HEK293T (cell line): ENCODE measurements at regions not wholly inside any gene's neighbourhood (a gene's known extent, or its start where the extent isn't known, plus 50 kb on each side); places are given as distances from the start of the nearest gene placed in this dataset.

Experiments used
- CTCF ChIA-PET: fragments of 350-600 bp; formaldehyde crosslinking; extraction: SDS; loops from one replicate; lab custom pipeline; 2021; ENCODE audit warnings: antibody characterized with exemption, inconsistent platforms; lab: Yijun Ruan, JAX
- POLR2A ChIA-PET: fragments of 350-600 bp; formaldehyde crosslinking; extraction: SDS; loops from one replicate; lab custom pipeline; 2020; ENCODE audit warnings: antibody characterized with exemption, inconsistent platforms; lab: Yijun Ruan, JAX
- DNase-seq: peaks from one replicate; pipeline ENCODE4 v3.0.0; 2012; ENCODE audit warnings: mixed read lengths; ENCODE audit errors: extremely low spot score
- ARNT ChIP-seq: fragments of 450-650 bp; IDR thresholded peaks from 2 replicates; pipeline ENCODE4 v1.6.1; 2017; ENCODE audit warnings: mild to moderate bottlenecking
- BHLHE40 ChIP-seq: fragments of 450-650 bp; IDR thresholded peaks from 2 replicates; pipeline ENCODE4 v1.6.1; 2016; ENCODE audit warnings: mild to moderate bottlenecking, moderate library complexity, borderline replicate concordance
- CTBP1 ChIP-seq: fragments of 450-650 bp; IDR thresholded peaks from 2 replicates; pipeline ENCODE4 v1.6.1; 2016; ENCODE audit warnings: borderline replicate concordance
- ELF4 ChIP-seq: fragments of 450-650 bp; IDR thresholded peaks from 2 replicates; pipeline ENCODE4 v1.6.1; 2017; ENCODE audit warnings: antibody characterized with exemption
- FOXA1 ChIP-seq: fragments of 450-650 bp; IDR thresholded peaks from 2 replicates; pipeline ENCODE4 v1.6.1; 2016; ENCODE audit warnings: mild to moderate bottlenecking
- FOXK2 ChIP-seq: fragments of 450-650 bp; IDR thresholded peaks from 2 replicates; pipeline ENCODE4 v1.6.1; 2016; ENCODE audit warnings: mild to moderate bottlenecking
- FOXM1 ChIP-seq: fragments of 450-650 bp; IDR thresholded peaks from 2 replicates; pipeline ENCODE4 v1.6.1; 2017; ENCODE audit warnings: mild to moderate bottlenecking, borderline replicate concordance
- HDGF ChIP-seq: fragments of 450-650 bp; IDR thresholded peaks from 2 replicates; pipeline ENCODE4 v1.6.1; 2017; ENCODE audit warnings: antibody characterized with exemption, borderline replicate concordance
- L3MBTL2 ChIP-seq: fragments of 450-650 bp; conservative IDR thresholded peaks from 2 replicates; pipeline ENCODE4 v1.6.1; 2016; ENCODE audit warnings: mild to moderate bottlenecking
- LEF1 ChIP-seq: fragments of 450-650 bp; IDR thresholded peaks from 2 replicates; pipeline ENCODE4 v1.6.1; 2017; ENCODE audit warnings: mild to moderate bottlenecking, borderline replicate concordance
- NFRKB ChIP-seq: fragments of 450-650 bp; IDR thresholded peaks from 2 replicates; pipeline ENCODE4 v1.6.1; 2016; ENCODE audit warnings: mild to moderate bottlenecking, moderate library complexity
- PKNOX1 ChIP-seq: fragments of 450-650 bp; IDR thresholded peaks from 2 replicates; pipeline ENCODE4 v1.6.1; 2016
- SP1 ChIP-seq: fragments of 450-650 bp; IDR thresholded peaks from 2 replicates; pipeline ENCODE4 v1.6.1; 2017
- SUZ12 ChIP-seq: fragments of 450-650 bp; IDR thresholded peaks from 2 replicates; pipeline ENCODE4 v1.6.1; 2016; ENCODE audit warnings: mild to moderate bottlenecking
- TARDBP ChIP-seq: fragments of 450-650 bp; IDR thresholded peaks from 2 replicates; pipeline ENCODE4 v1.6.1; 2016
- ZNF384 ChIP-seq: fragments of 450-650 bp; IDR thresholded peaks from 2 replicates; pipeline ENCODE4 v1.6.1; 2016

- no peak for DNase-seq
- ChIA-PET CTCF (no interaction called here), POLR2A (no interaction called here)
- TF ChIP-seq L3MBTL2: no peak
- TF ChIP-seq BHLHE40: no peak
- TF ChIP-seq NFRKB: no peak
- TF ChIP-seq LEF1: no peak
- TF ChIP-seq SP1: no peak
- TF ChIP-seq ARNT: no peak
- TF ChIP-seq CTBP1: no peak
- no peak for TF ChIP-seq ZNF384
- TF ChIP-seq ELF4: no peak
- no peak for TF ChIP-seq PKNOX1
- TF ChIP-seq FOXK2: no peak
- no peak for TF ChIP-seq TARDBP
- TF ChIP-seq FOXA1: no peak
Measured at GRCh38 chr2:204337638-204338037, 207.6 kb upstream of the PARD3B start.

GRCh38 chr2:204339212-204339715 lies 206.0 kb upstream of the PARD3B start:
- TF ChIP-seq PKNOX1 (no peak), ZNF384 (no peak), TARDBP (no peak), L3MBTL2 (no peak), SP1 (no peak)
- ChIA-PET POLR2A (no interaction called here), CTCF (no interaction called here)

GRCh38 chr2:204340511-204340910 lies 204.8 kb upstream of the PARD3B start:
- DNase-seq: no peak
- CTCF ChIA-PET: interaction anchor here (0.9 kb wide), 1 partner anchor 11 kb away, joined by 3 read pairs; no protein-coding TSS in a partner anchor
- POLR2A ChIA-PET: no interaction called here
- TF ChIP-seq TARDBP (no peak), ELF4 (no peak), FOXM1 (no peak), PKNOX1 (no peak), SUZ12 (no peak), L3MBTL2 (no peak), CTBP1 (no peak), BHLHE40 (no peak), FOXA1 (no peak), LEF1 (no peak), FOXK2 (no peak), HDGF (no peak)

More at GRCh38 chr2:204339212-204339715, 206.0 kb upstream of the PARD3B start:
- no peak for DNase-seq

- ChIA-PET POLR2A (no interaction called here), CTCF (no interaction called here)
- DNase-seq: no peak
- TF ChIP-seq FOXK2: no peak
- no peak for TF ChIP-seq FOXM1
- no peak for TF ChIP-seq TARDBP
- no peak for TF ChIP-seq ZNF384
- no peak for TF ChIP-seq SP1
- no peak for TF ChIP-seq PKNOX1
- TF ChIP-seq HDGF: no peak
- no peak for TF ChIP-seq FOXA1
- no peak for TF ChIP-seq BHLHE40
- no peak for TF ChIP-seq NFRKB
Measured at GRCh38 chr2:204341887-204342276, 203.4 kb upstream of the PARD3B start.

GRCh38 chr2:204343685-204344084 lies 201.6 kb upstream of the PARD3B start:
- TF ChIP-seq ARNT (no peak), L3MBTL2 (no peak), LEF1 (no peak), PKNOX1 (no peak), HDGF (no peak), NFRKB (no peak), FOXK2 (no peak), SP1 (no peak), BHLHE40 (no peak), SUZ12 (no peak), FOXM1 (no peak), CTBP1 (no peak), ELF4 (no peak), TARDBP (no peak), FOXA1 (no peak), ZNF384 (no peak)
- DNase-seq: no peak
- CTCF ChIA-PET: no interaction called here
- POLR2A ChIA-PET: no interaction called here

- no peak for DNase-seq
- CTCF ChIA-PET: no interaction called here
- TF ChIP-seq FOXM1 (no peak), L3MBTL2 (no peak), SP1 (no peak), TARDBP (no peak), CTBP1 (no peak), SUZ12 (no peak), BHLHE40 (no peak), NFRKB (no peak)
- POLR2A ChIA-PET: no interaction called here
Measured at GRCh38 chr2:204344119-204344518, 201.2 kb upstream of the PARD3B start.
